GM23338 (cell line): ENCODE measurements at regions not wholly inside any gene's neighbourhood (a gene's known extent, or its start where the extent isn't known, plus 50 kb on each side); places are given as distances from the start of the nearest gene placed in this dataset.

ENCODE experiments used
- ATAC-seq: fragments of 200-7000 bp; cut with Tn5 transposase; 3 replicates; pipeline ENCODE4 v1.9.1; 2020
- DNase-seq: peaks from one replicate; pipeline ENCODE4 v3.0.0-alpha.2; 2015; ENCODE audit warnings: low spot score
- H2AFZ ChIP-seq: fragments of 200-600 bp; sonication (generic); 2 replicates; pipeline ENCODE4 v1.8.0; 2016; ENCODE audit warnings: antibody characterized with exemption, mild to moderate bottlenecking, moderate library complexity
- H3F3A ChIP-seq: fragments of 200-600 bp; sonication (generic); replicated peaks from 2 replicates; pipeline ENCODE4 v1.8.0; 2017; ENCODE audit warnings: antibody characterized with exemption, mixed run types, low read depth
- H3K27ac ChIP-seq: fragments of 200-600 bp; sonication (generic); 2 replicates; pipeline ENCODE4 v1.6.1; 2016; ENCODE audit warnings: low read depth
- H3K27me3 ChIP-seq: fragments of 200-600 bp; sonication (generic); 2 replicates; pipeline ENCODE4 v1.8.0; 2016; ENCODE audit warnings: mild to moderate bottlenecking, mixed run types, moderate library complexity; ENCODE audit not compliant: insufficient read depth
- H3K36me3 ChIP-seq: fragments of 200-600 bp; sonication (generic); 2 replicates; pipeline ENCODE4 v1.8.0; 2016; ENCODE audit warnings: mild to moderate bottlenecking; ENCODE audit not compliant: insufficient read depth
- H3K4me1 ChIP-seq: fragments of 200-600 bp; sonication (generic); 2 replicates; pipeline ENCODE4 v1.8.0; 2016; ENCODE audit warnings: mild to moderate bottlenecking, moderate library complexity; ENCODE audit not compliant: insufficient read depth
- H3K4me2 ChIP-seq: fragments of 200-600 bp; sonication (generic); 2 replicates; pipeline ENCODE4 v1.7.1; 2017; ENCODE audit warnings: mixed run types
- H3K4me3 ChIP-seq: fragments of 200-600 bp; sonication (generic); 2 replicates; pipeline ENCODE4 v1.6.1; 2016; ENCODE audit warnings: mixed run types
- H3K79me2 ChIP-seq: fragments of 200-600 bp; sonication (generic); replicated peaks from 2 replicates; pipeline ENCODE4 v1.8.0; 2017; ENCODE audit warnings: mild to moderate bottlenecking; ENCODE audit not compliant: insufficient read depth
- H3K9me2 ChIP-seq: fragments of 200-600 bp; sonication (generic); 2 replicates; pipeline ENCODE4 v1.8.0; 2017; ENCODE audit not compliant: insufficient read depth
- H4K20me1 ChIP-seq: fragments of 200-600 bp; sonication (generic); replicated peaks from 2 replicates; pipeline ENCODE4 v1.8.0; 2017; ENCODE audit warnings: mild to moderate bottlenecking; ENCODE audit not compliant: insufficient read depth
- H3K27ac Mint-ChIP-seq: 2 replicates; pipeline ENCODE4 v1.8.0; 2020; ENCODE audit warnings: inconsistent platforms, mild to moderate bottlenecking, moderate library complexity, mixed read lengths
- H3K27me3 Mint-ChIP-seq: 3 replicates; pipeline ENCODE4 v1.8.0; 2022; ENCODE audit warnings: low read depth, mild to moderate bottlenecking, moderate library complexity, mixed read lengths, inconsistent platforms; ENCODE audit not compliant: insufficient read depth, poor library complexity
- H3K36me3 Mint-ChIP-seq: 3 replicates; pipeline ENCODE4 v1.8.0; 2021; ENCODE audit warnings: low read depth, mild to moderate bottlenecking, inconsistent platforms, moderate library complexity, mixed read lengths
- H3K4me1 Mint-ChIP-seq: 3 replicates; pipeline ENCODE4 v1.8.0; 2020; ENCODE audit warnings: mild to moderate bottlenecking, inconsistent platforms, mixed read lengths
- H3K4me3 Mint-ChIP-seq: 3 replicates; pipeline ENCODE4 v1.8.0; 2021; ENCODE audit warnings: moderate library complexity, mild to moderate bottlenecking, inconsistent platforms, mixed read lengths
- H3K9me3 Mint-ChIP-seq: 3 replicates; pipeline ENCODE4 v1.8.0; 2020; ENCODE audit warnings: moderate library complexity, mild to moderate bottlenecking, inconsistent platforms, mixed read lengths
- CREB1 ChIP-seq: fragments of 250-450 bp; sonication (Bioruptor Pico); IDR thresholded peaks from 2 replicates; pipeline ENCODE4 v1.5.0; 2020; ENCODE audit warnings: low read depth, mild to moderate bottlenecking, moderate library complexity
- JUNB ChIP-seq: IDR thresholded peaks from one replicate; pipeline ENCODE4 v1.6.1; 2016; ENCODE audit warnings: antibody characterized with exemption; ENCODE audit not compliant: unreplicated experiment
- NANOG ChIP-seq: IDR thresholded peaks from 2 replicates; pipeline ENCODE4 v1.6.1; 2016; ENCODE audit warnings: antibody characterized with exemption, borderline replicate concordance
- POLR2AphosphoS5 ChIP-seq: IDR thresholded peaks from 2 replicates; pipeline ENCODE4 v1.6.1; 2016; ENCODE audit warnings: antibody characterized with exemption, low read depth
- STAT1 ChIP-seq: IDR thresholded peaks from one replicate; pipeline ENCODE4 v1.6.1; 2016; ENCODE audit warnings: antibody characterized with exemption; ENCODE audit not compliant: unreplicated experiment
- ZNF114 ChIP-seq: fragments of 250-450 bp; sonication (Bioruptor Pico); IDR thresholded peaks from 2 replicates; pipeline ENCODE4 v1.5.0; 2020; ENCODE audit warnings: mild to moderate bottlenecking, moderate library complexity
- ZNF331 ChIP-seq: fragments of 250-450 bp; sonication (Bioruptor Pico); IDR thresholded peaks from 2 replicates; pipeline ENCODE4 v1.5.0; 2020; ENCODE audit warnings: low read depth, mild to moderate bottlenecking, moderate library complexity
- TF ChIP-seq, protein P1 (sequence below): IDR thresholded peaks from one replicate; pipeline ENCODE4 v1.6.1; 2018; ENCODE audit warnings: antibody characterized with exemption; ENCODE audit not compliant: unreplicated experiment
- TF ChIP-seq, protein P2 (sequence below), 2 experiments: fragments of 200-600 bp in 1 of 2; sonication (generic) in 1 of 2; conservative IDR thresholded peaks; 2 replicates each; pipeline versions ENCODE4 v1.5.1 to v1.6.1; 2016 to 2017; ENCODE audit warnings: antibody characterized with exemption in 2 of 2, low read depth in 2 of 2, mild to moderate bottlenecking in 2 of 2, moderate library complexity in 1 of 2
- TF ChIP-seq, protein P3 (sequence below): IDR thresholded peaks from 2 replicates; pipeline ENCODE4 v1.6.1; 2016; ENCODE audit warnings: antibody characterized with exemption

DNA sequence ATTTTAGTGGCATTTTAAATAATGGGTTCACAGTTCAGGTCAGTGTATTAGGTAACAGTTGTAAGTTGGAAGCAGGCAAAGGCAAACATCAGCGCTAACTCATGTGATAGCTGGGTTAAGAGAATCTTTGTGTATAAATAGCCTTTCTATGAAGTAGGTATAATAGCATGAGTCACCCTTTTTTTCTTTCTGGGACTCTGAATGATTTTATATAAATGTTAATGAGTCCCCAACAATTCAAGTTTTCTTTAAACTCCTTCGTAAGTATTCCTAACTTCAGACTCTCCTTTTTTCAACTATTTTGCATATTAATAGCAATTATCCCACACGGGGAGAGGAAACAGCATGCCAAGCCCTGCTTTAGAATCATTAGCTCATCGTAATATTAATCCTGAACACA is 384.3 kb downstream of the PIK3C3 start (continued):
- TF ChIP-seq, protein P1, sequence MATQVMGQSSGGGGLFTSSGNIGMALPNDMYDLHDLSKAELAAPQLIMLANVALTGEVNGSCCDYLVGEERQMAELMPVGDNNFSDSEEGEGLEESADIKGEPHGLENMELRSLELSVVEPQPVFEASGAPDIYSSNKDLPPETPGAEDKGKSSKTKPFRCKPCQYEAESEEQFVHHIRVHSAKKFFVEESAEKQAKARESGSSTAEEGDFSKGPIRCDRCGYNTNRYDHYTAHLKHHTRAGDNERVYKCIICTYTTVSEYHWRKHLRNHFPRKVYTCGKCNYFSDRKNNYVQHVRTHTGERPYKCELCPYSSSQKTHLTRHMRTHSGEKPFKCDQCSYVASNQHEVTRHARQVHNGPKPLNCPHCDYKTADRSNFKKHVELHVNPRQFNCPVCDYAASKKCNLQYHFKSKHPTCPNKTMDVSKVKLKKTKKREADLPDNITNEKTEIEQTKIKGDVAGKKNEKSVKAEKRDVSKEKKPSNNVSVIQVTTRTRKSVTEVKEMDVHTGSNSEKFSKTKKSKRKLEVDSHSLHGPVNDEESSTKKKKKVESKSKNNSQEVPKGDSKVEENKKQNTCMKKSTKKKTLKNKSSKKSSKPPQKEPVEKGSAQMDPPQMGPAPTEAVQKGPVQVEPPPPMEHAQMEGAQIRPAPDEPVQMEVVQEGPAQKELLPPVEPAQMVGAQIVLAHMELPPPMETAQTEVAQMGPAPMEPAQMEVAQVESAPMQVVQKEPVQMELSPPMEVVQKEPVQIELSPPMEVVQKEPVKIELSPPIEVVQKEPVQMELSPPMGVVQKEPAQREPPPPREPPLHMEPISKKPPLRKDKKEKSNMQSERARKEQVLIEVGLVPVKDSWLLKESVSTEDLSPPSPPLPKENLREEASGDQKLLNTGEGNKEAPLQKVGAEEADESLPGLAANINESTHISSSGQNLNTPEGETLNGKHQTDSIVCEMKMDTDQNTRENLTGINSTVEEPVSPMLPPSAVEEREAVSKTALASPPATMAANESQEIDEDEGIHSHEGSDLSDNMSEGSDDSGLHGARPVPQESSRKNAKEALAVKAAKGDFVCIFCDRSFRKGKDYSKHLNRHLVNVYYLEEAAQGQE, result no peak
- TF ChIP-seq, protein P2, sequence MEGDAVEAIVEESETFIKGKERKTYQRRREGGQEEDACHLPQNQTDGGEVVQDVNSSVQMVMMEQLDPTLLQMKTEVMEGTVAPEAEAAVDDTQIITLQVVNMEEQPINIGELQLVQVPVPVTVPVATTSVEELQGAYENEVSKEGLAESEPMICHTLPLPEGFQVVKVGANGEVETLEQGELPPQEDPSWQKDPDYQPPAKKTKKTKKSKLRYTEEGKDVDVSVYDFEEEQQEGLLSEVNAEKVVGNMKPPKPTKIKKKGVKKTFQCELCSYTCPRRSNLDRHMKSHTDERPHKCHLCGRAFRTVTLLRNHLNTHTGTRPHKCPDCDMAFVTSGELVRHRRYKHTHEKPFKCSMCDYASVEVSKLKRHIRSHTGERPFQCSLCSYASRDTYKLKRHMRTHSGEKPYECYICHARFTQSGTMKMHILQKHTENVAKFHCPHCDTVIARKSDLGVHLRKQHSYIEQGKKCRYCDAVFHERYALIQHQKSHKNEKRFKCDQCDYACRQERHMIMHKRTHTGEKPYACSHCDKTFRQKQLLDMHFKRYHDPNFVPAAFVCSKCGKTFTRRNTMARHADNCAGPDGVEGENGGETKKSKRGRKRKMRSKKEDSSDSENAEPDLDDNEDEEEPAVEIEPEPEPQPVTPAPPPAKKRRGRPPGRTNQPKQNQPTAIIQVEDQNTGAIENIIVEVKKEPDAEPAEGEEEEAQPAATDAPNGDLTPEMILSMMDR (conservative IDR thresholded peaks at IDR 0.05; ENCODE audit: low read depth in 2 of 2), result no peak
- TF ChIP-seq, protein P3, sequence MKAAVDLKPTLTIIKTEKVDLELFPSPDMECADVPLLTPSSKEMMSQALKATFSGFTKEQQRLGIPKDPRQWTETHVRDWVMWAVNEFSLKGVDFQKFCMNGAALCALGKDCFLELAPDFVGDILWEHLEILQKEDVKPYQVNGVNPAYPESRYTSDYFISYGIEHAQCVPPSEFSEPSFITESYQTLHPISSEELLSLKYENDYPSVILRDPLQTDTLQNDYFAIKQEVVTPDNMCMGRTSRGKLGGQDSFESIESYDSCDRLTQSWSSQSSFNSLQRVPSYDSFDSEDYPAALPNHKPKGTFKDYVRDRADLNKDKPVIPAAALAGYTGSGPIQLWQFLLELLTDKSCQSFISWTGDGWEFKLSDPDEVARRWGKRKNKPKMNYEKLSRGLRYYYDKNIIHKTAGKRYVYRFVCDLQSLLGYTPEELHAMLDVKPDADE, result no peak
- no peak for TF ChIP-seq ZNF331 (CRISPR knock-in tag)
- no peak for TF ChIP-seq NANOG
- no peak for TF ChIP-seq STAT1
- TF ChIP-seq ZNF114 (CRISPR knock-in tag), result no peak
- TF ChIP-seq JUNB, result no peak
- no peak for TF ChIP-seq POLR2AphosphoS5
- no peak for TF ChIP-seq CREB1

DNA sequence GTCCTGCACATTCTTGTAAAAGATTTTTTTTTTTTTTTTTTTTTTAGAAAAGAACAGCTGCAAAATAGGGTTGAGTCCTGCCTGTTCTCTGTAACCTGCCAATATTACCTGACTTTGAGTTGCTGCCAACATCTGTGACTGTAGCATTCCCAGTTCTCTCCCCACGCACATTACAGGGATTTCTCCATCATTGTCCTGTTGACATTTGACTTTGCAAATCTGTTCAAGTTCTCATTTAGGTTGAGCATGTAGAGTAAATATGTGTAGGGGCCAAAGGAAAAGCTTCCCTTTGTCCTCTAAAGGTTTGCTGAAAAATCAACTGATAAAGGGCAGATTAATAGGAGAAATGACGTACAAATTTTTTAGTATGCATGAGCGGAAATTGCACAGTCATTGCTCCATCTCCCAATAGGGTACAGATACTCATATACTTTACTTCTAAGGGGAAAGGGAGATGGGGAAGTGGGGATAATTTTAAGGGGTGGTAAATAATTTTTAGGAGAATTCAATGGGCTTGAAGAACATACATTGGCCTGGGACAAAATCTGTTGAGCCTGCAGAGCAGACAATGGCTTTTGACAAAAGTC is 385.5 kb downstream of the PIK3C3 start:
- Histone ChIP-seq H3K36me3 (peaks cover 8% of the 10 kb centered on the region), H3K27ac (no peak overlapping the region), H3K79me2 (no peaks in the 10 kb centered on the region), H3K4me2 (no peak overlapping the region), H3K4me1 (peaks cover 39% of the 10 kb centered on the region), H3K4me3 (no peak overlapping the region), H3F3A (no peaks in the 10 kb centered on the region), H3K9me2 (peaks cover 13% of the 10 kb centered on the region), H2AFZ (peak overlapping the region; percentile 67; the same call in 1 of the 2 replicates), H4K20me1 (no peaks in the 10 kb centered on the region), H3K27me3 (no peaks in the 10 kb centered on the region)
- Mint-ChIP-seq H3K9me3 (peaks cover 29% of the 10 kb centered on the region), H3K36me3 (peaks cover 28% of the 10 kb centered on the region), H3K4me1 (peaks cover 30% of the 10 kb centered on the region; the same call in 2 of the 3 replicates), H3K27me3 (peaks cover 6% of the 10 kb centered on the region), H3K27ac (peak overlapping the region; percentile 42; the same call in 1 of the 2 replicates), H3K4me3 (no peak overlapping the region)
- DNase-seq, result no peak
- TF ChIP-seq NANOG (no peak), CREB1 (no peak), STAT1 (no peak)
- TF ChIP-seq, protein P1, result no peak
- no peak for ATAC-seq
